Thoracic aorta (tissue), 2 donors: ENCODE measurements at regions not wholly inside any gene's neighbourhood (a gene's known extent, or its start where the extent isn't known, plus 50 kb on each side); places are given as distances from the start of the nearest gene placed in this dataset.
"Not testable (repeated sequence)": the region's sequence is repeated elsewhere in the genome, so short reads cannot be mapped to it uniquely, and the experiment has no call there.

Experiments
- ATAC-seq: fragments of 150-250 bp; one replicate; pipeline ENCODE4 v1.8.0; 2017; ENCODE audit warnings: low read depth; ENCODE audit not compliant: insufficient number of reproducible peaks, low FRiP score
- DNase-seq: peaks from one replicate; pipeline ENCODE4 v3.0.0-alpha.2; 2020; ENCODE audit warnings: low spot score
- H3K27ac ChIP-seq, 2 donors: fragments of 200-600 bp; sonication (generic); 1 replicate in 1 of 2; 2 replicates in 1 of 2; pipeline ENCODE4 v1.5.1; 2016; ENCODE audit warnings: mild to moderate bottlenecking in 2 of 2, moderate library complexity in 2 of 2
- H3K27me3 ChIP-seq: fragments of 200-600 bp; sonication (generic); replicated peaks from 2 replicates; pipeline ENCODE4 v1.6.0; 2016; ENCODE audit warnings: mild to moderate bottlenecking; ENCODE audit not compliant: insufficient read depth
- H3K36me3 ChIP-seq: fragments of 200-600 bp; sonication (generic); one replicate; pipeline ENCODE4 v1.5.1; 2016
- H3K4me1 ChIP-seq, 2 donors: fragments of 200-600 bp; sonication (generic); 1 replicate in 1 of 2; 2 replicates in 1 of 2; pipeline versions ENCODE4 v1.5.1 to v1.6.0; 2016; ENCODE audit warnings: low read depth in 2 of 2, mild to moderate bottlenecking in 1 of 2; ENCODE audit not compliant: control insufficient read depth in 1 of 2
- H3K4me3 ChIP-seq: fragments of 200-600 bp; sonication (generic); 2 replicates; pipeline ENCODE4 v1.5.1; 2016; ENCODE audit warnings: mild to moderate bottlenecking
- H3K9me3 ChIP-seq: fragments of 200-600 bp; sonication (generic); 2 replicates; pipeline ENCODE4 v1.5.1; 2016
- CTCF ChIP-seq: fragments of 200-600 bp; sonication (generic); IDR thresholded peaks from one replicate; pipeline ENCODE4 v1.5.1; 2019; ENCODE audit warnings: antibody characterized with exemption

- Histone ChIP-seq H3K4me1 (no peaks in the 10 kb centered on the region), H3K4me3 (no peak overlapping the region), H3K27me3 (no peaks in the 10 kb centered on the region), H3K27ac (no peak overlapping the region), H3K9me3 (peaks cover 8% of the 10 kb centered on the region), H3K36me3 (no peaks in the 10 kb centered on the region)
- TF ChIP-seq CTCF: no peak
- no peak for ATAC-seq
- DNase-seq: no peak
Observed at GRCh38 chr11:97620007-97620406, 1230.2 kb downstream of the JRKL start.

DNA sequence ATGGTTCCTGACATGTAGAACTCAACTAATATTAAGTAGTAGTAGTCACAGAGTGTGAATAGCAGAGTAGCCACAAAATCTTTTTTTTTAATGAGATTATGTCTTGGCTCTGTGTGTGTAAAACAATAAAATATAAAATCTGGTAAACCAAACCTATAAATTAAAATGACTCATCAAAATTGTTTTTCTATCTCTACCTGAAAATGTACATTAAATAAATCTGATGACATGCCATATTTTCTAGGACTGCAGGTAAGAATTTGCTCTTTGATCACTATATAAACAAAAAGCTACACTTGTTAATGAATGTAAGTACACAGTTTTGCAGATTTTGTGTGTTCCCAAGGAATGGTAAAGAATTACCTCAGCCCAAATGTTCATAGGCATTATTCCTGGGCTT lies 1231.5 kb downstream of the JRKL start:
- Histone ChIP-seq H3K27ac (no peak overlapping the region), H3K9me3 (peaks cover 8% of the 10 kb centered on the region), H3K4me1 (no peaks in the 10 kb centered on the region), H3K36me3 (no peaks in the 10 kb centered on the region), H3K4me3 (no peak overlapping the region), H3K27me3 (no peaks in the 10 kb centered on the region)
- no peak for DNase-seq
- TF ChIP-seq CTCF: no peak
- no peak for ATAC-seq

GRCh38 chr11:97622795-97623194 lies 1233.0 kb downstream of the JRKL start:
- Histone ChIP-seq H3K27ac (no peak overlapping the region), H3K9me3 (no peaks in the 10 kb centered on the region), H3K36me3 (no peaks in the 10 kb centered on the region), H3K4me3 (no peak overlapping the region), H3K4me1 (no peaks in the 10 kb centered on the region), H3K27me3 (no peaks in the 10 kb centered on the region)
- DNase-seq (no peak), ATAC-seq (no peak)
- TF ChIP-seq CTCF: no peak

GRCh38 chr11:97636741-97637140 lies 1246.9 kb downstream of the JRKL start:
- not testable (repeated sequence) for H3K9me3 ChIP-seq, DNase-seq, ATAC-seq, H3K27me3 ChIP-seq, H3K4me3 ChIP-seq, H3K36me3 ChIP-seq, H3K4me1 ChIP-seq, H3K27ac ChIP-seq

GRCh38 chr11:97637701-97638100 lies 1247.9 kb downstream of the JRKL start:
- Histone ChIP-seq H3K27ac (no peak overlapping the region), H3K4me3 (no peak overlapping the region), H3K36me3 (no peaks in the 10 kb centered on the region), H3K4me1 (no peaks in the 10 kb centered on the region), H3K9me3 (no peaks in the 10 kb centered on the region), H3K27me3 (no peaks in the 10 kb centered on the region)
- DNase-seq (no peak), ATAC-seq (no peak)
- no peak for TF ChIP-seq CTCF

- H3K9me3 ChIP-seq: no peaks in the 10 kb centered on the region
- ATAC-seq (no peak), DNase-seq (no peak)
- no peak overlapping the region for H3K4me3 ChIP-seq
- H3K27ac ChIP-seq: no peak overlapping the region
- no peaks in the 10 kb centered on the region for H3K36me3 ChIP-seq
- H3K27me3 ChIP-seq: no peaks in the 10 kb centered on the region
- no peaks in the 10 kb centered on the region for H3K4me1 ChIP-seq
- TF ChIP-seq CTCF: no peak
Observed at GRCh38 chr11:97638641-97639224, 1248.9 kb downstream of the JRKL start.
